GM21423 (cell line): ENCODE measurements at regions not wholly inside any gene's neighbourhood (a gene's known extent, or its start where the extent isn't known, plus 50 kb on each side); places are given as distances from the start of the nearest gene placed in this dataset.
"Not testable (repeated sequence)": the region's sequence is repeated elsewhere in the genome, so short reads cannot be mapped to it uniquely, and the experiment has no call there.

Experiments used
- ATAC-seq: cut with Tn5 transposase; IDR thresholded peaks from one replicate; pipeline ENCODE4 v1.9.1; 2021; ENCODE audit warnings: mild to moderate bottlenecking, moderate library complexity; ENCODE audit not compliant: unreplicated experiment

GRCh38 chr9:78172610-78173009 lies 63.3 kb upstream of the CEP78 start:
- ATAC-seq, result not testable (repeated sequence)

GRCh38 chr9:78171651-78172050 lies 64.2 kb upstream of the CEP78 start:
- ATAC-seq, result no peak

DNA sequence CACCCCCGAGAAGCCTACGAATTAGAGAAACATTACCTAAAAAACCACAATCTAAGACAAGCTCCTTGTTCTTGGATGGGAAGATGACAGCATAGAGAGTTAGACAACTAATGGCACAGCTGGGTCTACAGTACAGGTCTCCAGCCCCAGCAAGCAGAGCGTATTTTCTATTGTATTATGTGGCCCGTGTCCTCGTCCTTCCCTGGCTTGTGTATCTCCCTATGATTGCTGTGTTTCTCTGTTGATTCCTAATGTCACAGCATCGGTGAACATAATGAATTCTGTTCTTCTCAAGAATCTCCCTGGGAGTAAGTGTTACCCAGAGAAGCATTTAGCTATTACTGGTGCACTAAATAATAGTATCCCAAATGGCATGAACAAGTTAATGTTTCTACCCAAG lies 66.8 kb upstream of the CEP78 start:
- no peak for ATAC-seq

DNA sequence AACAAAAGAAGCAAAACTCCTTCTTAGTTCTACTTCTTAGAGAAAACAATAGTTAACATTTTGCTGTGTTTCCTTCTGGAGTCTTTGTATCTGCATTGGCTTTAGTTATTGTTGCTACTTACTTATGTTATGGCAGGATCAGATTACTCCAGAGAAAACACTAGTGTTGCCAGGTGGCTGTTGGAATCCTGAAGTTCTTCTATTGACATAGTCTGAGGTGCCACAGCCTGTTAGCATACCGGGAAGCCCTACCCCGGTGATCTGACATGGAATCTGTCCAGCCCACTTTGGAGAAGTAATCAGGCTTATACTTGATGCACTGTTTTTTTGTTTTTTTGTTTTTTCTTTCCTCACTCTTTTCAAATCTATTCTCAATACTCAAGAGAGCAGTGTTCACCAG lies 68.5 kb upstream of the CEP78 start:
- no peak for ATAC-seq

- ATAC-seq, result no peak
Measured at GRCh38 chr9:78163834-78164233, 72.0 kb upstream of the CEP78 start.

- no peak for ATAC-seq
Measured at GRCh38 chr9:78158286-78158685, 77.6 kb upstream of the CEP78 start.

DNA sequence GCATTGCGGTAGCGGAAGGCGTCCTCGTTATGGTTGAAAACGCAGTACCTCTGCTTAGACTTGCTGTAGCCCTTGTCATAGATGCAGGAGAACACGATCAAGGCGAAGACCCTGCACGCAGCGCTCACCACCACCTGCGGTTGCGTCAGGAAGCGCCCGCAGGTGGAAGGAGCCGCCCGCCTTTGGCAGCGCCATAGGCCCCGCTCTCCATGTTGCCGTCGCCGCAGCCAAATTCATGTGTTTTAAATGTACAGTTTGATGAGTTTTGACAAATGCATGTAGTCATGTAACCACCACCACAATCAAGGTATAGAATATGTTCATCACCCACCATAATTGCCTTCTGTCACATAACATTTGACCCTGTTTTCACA lies 84.9 kb upstream of the CEP78 start:
- no peak for ATAC-seq

DNA sequence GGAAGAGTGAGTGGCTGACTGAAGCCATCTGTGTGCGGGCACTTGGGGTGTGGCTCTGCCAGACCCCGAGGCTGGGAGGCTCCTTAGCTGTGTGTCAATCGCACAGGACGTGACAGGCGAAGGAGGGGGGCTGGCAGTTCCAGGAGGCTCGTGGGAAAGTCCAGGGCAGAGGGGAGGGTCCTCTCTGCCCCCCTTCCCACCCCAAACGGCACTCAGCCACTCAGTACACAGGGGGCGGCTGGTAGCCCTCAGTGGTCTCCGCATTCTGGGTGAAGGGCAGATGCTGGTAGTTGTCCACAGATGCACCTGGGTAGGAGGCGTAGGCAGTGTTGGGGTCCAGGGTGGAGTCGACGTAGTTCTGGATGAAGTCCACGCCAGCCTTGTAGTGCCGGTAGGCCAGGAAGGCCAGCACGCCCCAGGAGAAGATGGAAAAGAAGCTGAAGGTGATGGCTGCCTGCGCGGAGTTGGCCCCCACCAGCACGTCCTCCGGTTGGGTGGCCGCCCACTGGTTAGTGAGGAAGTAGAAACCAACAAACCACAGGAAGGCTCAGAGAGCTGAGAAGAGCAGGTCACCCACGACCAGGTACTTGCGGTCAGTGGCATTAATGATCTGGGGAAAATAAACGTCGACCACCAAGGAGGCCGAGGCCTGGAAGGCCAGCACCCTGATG lies 85.4 kb upstream of the CEP78 start:
- ATAC-seq, result no peak

- ATAC-seq, result no peak
Measured at GRCh38 chr9:78149702-78150291, 86.1 kb upstream of the CEP78 start.

GRCh38 chr9:78146241-78146640 lies 89.6 kb upstream of the CEP78 start:
- ATAC-seq, result no peak

DNA sequence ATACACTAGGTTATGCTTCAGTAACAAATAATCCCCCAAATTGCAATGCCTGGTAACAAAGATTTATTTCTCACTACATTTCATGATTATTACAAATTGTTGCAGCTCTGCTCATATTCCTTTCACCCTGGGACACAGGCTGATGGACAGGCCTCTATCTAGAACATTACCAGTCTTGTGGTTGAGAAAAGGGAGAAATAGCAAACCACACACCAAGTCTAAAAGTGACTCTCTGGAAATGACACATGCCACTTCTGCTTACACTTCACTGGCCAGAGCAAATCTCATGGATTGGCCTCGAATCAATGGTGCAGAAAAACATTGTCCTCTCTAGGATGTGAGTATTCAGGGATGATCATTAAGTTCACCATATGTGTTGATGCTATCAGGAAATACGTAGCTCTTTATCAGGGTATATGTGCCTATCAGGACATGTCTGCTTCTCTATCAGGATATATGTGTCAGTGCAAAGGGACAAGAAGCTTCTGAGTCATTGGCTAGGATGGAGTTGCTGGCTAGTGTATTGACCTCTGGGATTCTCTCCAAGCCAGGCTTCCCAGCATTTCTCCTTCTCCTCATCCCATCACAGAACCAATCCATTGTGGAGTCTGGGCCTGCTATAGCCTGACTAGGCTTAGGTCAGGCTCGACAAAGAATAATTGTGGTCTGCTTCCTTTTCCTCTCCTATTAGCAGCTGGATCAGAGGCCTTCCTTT lies 91.1 kb upstream of the CEP78 start:
- ATAC-seq, result no peak

DNA sequence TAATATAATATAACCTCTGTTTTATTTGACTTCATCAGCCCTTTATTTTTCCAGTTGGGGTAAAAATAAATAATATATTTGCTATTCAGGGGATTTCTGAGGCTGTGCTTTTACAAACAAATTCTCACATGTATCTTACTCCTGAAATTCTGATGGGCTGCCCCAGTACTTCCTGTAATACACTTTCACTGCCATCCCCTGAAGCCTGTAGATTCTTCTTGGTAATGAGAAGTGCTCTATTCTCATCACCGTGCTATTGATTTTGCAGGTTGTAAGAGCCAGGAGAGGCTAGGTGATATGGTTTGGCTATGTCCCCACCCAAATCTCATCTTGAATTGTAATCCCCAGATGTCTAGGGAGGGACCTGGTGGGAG lies 91.9 kb upstream of the CEP78 start:
- no peak for ATAC-seq

DNA sequence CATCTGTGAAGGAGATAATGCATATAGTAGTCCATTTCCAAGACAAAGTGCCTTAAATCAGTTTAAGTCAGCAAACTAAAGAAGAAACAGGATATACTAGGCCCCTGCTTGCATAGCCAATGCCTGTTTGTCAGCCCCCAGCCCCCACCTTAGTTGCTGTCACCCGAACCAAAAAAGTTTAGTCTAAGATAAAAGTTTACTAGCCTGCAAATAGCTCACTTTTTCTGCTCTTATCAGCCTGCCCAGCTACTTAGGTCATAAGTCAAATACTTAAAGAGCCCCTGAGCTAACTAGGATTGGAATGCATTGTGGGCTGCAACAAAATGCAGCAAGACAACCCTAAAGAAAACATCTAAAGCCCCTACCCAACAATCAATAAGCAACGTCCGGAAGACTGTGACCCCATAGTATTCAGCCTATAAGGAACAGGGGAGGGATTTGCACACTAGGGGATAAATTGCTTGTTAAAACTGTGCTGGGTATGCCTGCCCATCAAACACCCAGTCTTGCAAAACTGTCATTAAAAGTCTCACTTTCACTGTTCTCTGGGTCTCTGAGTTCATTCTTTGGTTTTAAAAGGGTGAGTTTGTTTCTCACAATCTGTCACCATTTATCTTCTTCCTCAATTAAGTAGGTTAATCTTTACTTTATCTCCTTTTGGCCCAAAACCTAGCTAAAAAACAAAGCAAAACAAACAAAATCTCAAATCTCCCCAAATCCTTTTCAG lies 92.4 kb upstream of the CEP78 start:
- no peak for ATAC-seq

GRCh38 chr9:78142264-78142663 lies 93.6 kb upstream of the CEP78 start:
- not testable (repeated sequence) for ATAC-seq

DNA sequence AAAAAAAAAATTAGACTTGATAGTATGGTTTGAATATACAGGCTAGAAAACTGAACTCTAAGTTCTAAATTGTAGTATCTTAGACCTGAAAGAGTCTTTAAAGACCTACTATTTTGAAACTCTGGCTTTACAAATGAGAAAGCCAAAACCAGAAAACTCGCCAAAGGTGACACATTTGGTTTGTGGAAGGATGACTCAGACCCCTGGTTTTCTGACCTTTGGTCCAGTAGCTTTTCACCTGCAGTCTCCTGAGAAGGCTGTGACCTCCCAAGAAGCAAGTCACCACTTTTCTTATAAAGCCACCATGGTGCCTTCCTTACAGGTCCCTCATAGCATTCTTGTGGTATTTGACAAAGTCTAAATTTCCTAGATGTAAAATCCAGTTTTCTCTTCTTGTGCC lies 102.1 kb upstream of the CEP78 start:
- peak; percentile 72 for ATAC-seq

- peak; percentile 65 for ATAC-seq
Measured at GRCh38 chr9:78132701-78133058, 101.1 kb upstream of the GNAQ start.

DNA sequence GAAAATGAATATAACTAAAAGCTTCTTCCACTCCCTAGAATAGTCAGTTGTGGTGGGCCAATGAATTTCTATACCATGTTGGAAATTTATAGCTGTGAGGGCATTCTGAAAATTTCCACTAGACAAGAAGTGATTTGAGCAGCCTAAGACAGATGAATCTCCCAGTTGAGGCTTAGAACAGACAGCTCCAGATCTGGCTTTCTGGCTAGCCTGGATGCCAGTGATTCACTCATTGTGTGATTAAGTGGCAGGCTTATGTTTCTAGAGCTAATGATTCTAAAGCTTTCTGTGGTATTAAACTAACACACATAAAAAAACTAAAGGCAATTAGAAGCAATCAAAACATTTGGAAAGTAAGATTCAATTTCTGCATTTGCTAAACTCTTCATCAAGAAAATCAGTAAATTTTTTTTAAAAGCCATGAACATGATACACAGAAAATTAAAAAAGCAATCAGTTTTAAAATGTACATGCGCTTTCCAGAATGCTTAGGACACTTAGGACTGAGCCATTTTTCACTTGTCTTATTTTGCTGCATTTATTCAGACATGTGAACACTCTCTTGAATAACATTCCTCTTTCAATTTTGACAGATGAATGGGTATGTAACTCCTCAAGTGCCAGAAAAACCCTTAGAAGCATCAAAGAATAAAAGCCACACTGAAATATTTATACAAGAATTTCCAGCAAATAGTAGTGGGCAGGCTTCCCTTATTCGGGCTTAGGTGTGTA lies 100.5 kb upstream of the GNAQ start:
- ATAC-seq, result no peak

DNA sequence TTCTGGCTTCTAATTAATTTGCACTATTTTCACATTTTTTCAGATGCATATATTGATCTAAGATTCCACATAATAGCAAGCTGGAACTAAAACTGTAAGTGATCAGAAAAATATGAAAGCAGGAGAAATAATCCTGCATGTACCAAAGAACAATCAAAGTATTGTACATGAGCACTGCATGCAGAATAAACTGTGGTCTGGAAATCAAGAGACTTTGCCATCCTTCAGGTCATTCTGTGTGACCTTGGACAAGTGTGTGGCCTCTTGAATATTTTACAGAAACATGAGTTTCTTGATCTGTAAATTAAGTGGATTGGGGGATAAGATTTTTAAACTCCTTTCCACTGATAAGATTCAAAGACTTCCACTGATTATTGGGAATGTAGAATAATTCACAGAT lies 99.2 kb upstream of the GNAQ start:
- ATAC-seq, result no peak

- ATAC-seq, result no peak
Measured at GRCh38 chr9:78130004-78130403, 98.4 kb upstream of the GNAQ start.

DNA sequence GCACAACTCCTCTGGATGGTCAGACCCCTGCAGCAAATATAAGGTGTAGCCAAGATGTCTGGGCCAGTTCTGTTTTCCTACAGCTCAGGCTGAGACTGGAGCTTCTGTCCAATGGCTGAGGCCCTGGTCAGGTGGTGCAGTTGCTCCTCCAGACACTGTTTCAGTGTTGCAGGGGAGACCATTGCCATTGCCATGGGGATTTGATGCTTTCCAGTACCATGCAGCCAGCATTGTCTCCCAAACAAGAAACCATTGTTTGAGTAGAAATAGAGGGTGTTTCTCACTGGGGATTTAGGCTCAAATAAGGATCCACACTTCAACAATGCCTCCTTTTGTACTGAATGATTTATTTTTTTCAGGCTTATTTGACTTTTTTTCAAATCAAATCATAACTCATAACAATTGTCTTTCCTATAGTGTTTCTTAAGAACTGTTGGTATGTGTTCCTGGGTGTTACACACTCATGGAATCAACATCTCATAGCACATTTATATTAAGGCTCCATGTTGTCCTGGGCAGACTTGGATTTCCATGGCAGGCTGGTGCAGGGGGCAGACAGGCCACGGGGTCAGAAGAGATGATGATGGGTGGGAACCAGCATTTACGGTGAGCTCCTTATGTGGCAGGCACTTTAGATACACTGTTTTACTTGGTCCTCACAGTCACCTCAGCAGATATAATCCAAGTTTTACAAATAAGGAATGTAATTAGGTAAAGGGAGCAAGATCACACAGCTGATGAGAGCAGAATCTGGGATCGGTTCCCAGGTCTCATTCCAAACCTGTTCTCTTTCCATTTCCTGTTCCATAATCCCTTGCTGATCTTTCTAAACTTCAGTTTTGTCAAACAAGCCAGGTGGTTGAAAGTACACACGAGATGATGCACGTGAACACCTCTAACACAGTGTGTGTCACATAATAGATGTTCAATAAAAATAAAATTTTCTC lies 95.9 kb upstream of the GNAQ start:
- no peak for ATAC-seq
